IPS-20b (cell line): ENCODE measurements at regions not wholly inside any gene's neighbourhood (a gene's known extent, or its start where the extent isn't known, plus 50 kb on each side); places are given as distances from the start of the nearest gene placed in this dataset.

ENCODE experiments used
- H3K27ac ChIP-seq: one replicate; pipeline ENCODE4 v1.5.1; 2013; ENCODE audit warnings: low read length
- H3K27me3 ChIP-seq: 2 replicates; pipeline ENCODE4 v1.6.1; 2013; ENCODE audit warnings: mild to moderate bottlenecking, low read length, inconsistent platforms; ENCODE audit not compliant: insufficient read depth
- H3K36me3 ChIP-seq: 2 replicates; pipeline ENCODE4 v1.6.1; 2013; ENCODE audit warnings: low read depth, mild to moderate bottlenecking, inconsistent platforms, low read length, moderate library complexity; ENCODE audit not compliant: insufficient read depth
- H3K4me1 ChIP-seq: 2 replicates; pipeline ENCODE4 v1.6.1; 2013; ENCODE audit warnings: mild to moderate bottlenecking, control low read depth, inconsistent platforms, low read length, moderate library complexity; ENCODE audit not compliant: insufficient read depth
- H3K4me3 ChIP-seq: 2 replicates; pipeline ENCODE4 v1.5.1; 2013; ENCODE audit warnings: mild to moderate bottlenecking, low read length, inconsistent platforms
- H3K9ac ChIP-seq: 2 replicates; pipeline ENCODE4 v1.6.1; 2013; ENCODE audit warnings: low read depth, mild to moderate bottlenecking, inconsistent platforms, low read length, moderate library complexity
- H3K9me3 ChIP-seq: 2 replicates; pipeline ENCODE4 v1.6.1; 2013; ENCODE audit warnings: mild to moderate bottlenecking, low read depth, low read length, inconsistent platforms; ENCODE audit not compliant: insufficient read depth

DNA sequence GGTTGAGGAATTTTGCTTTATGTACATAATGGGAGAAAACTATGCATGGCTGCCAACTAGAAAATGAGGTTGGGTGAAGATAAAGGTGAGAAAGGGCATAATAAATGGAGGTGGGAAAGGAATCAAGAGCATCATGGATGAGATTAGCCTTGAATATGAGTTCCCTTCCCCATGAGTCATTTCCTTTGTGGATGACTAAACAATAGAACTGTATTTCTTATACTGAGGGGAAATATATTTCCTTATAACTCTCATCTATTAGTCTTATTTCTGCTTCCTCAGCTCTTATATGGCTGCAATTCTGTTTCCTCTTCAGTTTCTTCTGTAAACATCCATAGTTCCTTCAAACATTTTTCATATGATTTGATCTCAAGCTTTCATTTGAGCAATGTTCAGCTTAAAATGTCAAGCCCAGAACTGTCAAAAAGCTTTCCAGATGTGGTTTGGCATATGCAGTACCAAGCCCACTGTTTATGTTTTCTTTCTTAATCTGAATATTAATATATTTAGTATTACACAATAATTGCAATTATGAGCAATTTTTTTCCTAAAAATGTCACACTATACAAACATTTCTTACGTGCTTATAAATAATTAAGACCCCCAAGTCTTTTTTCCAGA, 100.7 kb upstream of the GRPR start:
- Histone ChIP-seq H3K9ac (no peak overlapping the region), H3K4me3 (no peak overlapping the region), H3K27me3 (no peaks in the 10 kb centered on the region), H3K36me3 (no peaks in the 10 kb centered on the region), H3K4me1 (no peaks in the 10 kb centered on the region; the same call in 1 of the 2 replicates), H3K9me3 (no peaks in the 10 kb centered on the region), H3K27ac (no peak overlapping the region)

DNA sequence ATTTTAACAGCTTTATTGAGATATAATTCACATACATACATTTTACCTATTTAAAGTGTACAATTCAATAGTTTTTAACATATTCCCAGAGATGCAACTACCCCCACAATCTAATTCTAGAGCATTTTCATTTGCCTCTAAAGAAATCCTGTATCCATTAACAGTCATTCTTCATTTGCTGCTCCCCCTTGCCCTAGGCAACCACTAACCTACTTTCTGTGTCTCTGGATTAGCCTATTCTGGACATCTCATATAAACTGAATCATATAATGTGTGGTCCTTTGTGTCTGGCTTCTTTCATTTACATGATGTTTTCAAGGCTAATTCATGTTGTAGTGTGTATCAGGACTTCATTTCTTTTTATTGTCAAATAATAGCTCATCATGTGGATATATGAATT, 105.1 kb upstream of the GRPR start:
- no peak overlapping the region for H3K4me3 ChIP-seq
- no peak overlapping the region for H3K9ac ChIP-seq

DNA sequence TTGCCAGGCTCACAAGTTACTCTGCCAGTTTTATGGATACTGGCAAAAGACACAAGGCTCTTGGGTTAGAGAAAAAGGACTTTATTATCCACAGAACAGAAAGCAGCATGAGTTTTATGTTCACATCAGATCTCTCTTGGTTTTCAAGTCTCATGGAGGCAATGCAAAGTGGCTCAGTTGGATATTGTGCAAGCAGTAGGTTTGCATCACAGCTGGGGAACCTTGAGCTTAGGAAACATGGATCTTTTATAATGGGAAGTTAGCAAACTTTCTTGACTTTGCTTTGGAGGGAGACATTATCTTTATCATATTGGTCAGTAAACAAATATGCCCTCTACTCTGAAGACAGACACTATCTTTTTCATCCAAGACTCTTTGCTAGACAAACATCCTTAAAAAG, 109.2 kb upstream of the GRPR start:
- Histone ChIP-seq H3K4me1 (no peaks in the 10 kb centered on the region; the same call in 1 of the 2 replicates), H3K27ac (no peak overlapping the region), H3K27me3 (no peaks in the 10 kb centered on the region), H3K36me3 (no peaks in the 10 kb centered on the region), H3K9ac (no peak overlapping the region), H3K9me3 (no peaks in the 10 kb centered on the region), H3K4me3 (no peak overlapping the region)

More for the DNA sequence above, 105.1 kb upstream of the GRPR start:
- Histone ChIP-seq H3K4me1 (no peaks in the 10 kb centered on the region; the same call in 1 of the 2 replicates), H3K36me3 (no peaks in the 10 kb centered on the region), H3K27ac (no peak overlapping the region), H3K27me3 (no peaks in the 10 kb centered on the region), H3K9me3 (no peaks in the 10 kb centered on the region)

- no peak overlapping the region for H3K27ac ChIP-seq
- H3K4me1 ChIP-seq, result no peaks in the 10 kb centered on the region; the same call in 1 of the 2 replicates
- H3K9ac ChIP-seq, result no peak overlapping the region
- H3K36me3 ChIP-seq, result no peaks in the 10 kb centered on the region
- no peaks in the 10 kb centered on the region for H3K9me3 ChIP-seq
- no peak overlapping the region for H3K4me3 ChIP-seq
- no peaks in the 10 kb centered on the region for H3K27me3 ChIP-seq
Measured at GRCh38 chrX:16012250-16012649, 111.1 kb upstream of the GRPR start.

DNA sequence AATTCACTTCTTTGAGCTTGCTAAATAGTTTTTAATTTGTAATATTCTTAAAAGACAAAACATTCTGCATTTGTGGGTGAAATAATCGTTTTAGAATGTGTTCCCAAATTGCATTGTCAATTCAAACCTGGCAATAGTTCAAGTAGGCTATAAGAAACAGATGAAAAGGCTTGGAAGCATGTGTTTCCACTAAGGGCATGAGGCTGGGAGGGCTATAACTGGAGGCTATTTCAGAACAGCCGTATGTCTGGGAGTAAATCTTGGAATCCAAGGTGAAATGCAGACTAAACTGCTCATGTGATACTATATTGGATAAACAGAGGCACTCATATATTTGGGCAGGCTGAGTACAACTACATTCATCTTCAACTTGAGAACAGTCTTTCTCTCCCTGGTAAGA, 117.4 kb upstream of the GRPR start:
- Histone ChIP-seq H3K9me3 (no peaks in the 10 kb centered on the region), H3K36me3 (no peaks in the 10 kb centered on the region), H3K9ac (no peak overlapping the region), H3K27me3 (no peaks in the 10 kb centered on the region), H3K4me3 (no peak overlapping the region), H3K4me1 (no peaks in the 10 kb centered on the region), H3K27ac (no peak overlapping the region)

DNA sequence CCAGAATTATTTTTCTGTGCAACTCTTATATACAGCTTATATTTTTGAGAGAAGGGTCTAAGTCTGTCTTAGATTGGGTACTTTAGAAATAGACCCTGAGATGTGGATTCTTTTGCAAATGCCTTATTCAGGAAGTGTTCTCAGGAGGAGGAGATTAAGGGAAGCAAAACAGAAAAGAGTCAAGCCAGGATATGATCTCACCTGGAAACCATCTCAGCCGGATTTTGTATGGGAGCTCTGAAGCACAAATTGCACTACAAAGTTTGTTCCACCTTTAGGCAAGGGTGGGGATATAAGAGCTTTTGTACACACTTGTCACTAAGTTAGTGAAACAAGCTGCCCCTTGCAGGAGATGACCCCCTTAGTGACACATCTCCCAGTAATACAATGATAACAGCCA, 121.2 kb upstream of the GRPR start:
- Histone ChIP-seq H3K9me3 (no peaks in the 10 kb centered on the region), H3K27me3 (no peaks in the 10 kb centered on the region), H3K4me3 (no peak overlapping the region), H3K36me3 (no peaks in the 10 kb centered on the region), H3K4me1 (no peaks in the 10 kb centered on the region), H3K27ac (no peak overlapping the region), H3K9ac (no peak overlapping the region)

DNA sequence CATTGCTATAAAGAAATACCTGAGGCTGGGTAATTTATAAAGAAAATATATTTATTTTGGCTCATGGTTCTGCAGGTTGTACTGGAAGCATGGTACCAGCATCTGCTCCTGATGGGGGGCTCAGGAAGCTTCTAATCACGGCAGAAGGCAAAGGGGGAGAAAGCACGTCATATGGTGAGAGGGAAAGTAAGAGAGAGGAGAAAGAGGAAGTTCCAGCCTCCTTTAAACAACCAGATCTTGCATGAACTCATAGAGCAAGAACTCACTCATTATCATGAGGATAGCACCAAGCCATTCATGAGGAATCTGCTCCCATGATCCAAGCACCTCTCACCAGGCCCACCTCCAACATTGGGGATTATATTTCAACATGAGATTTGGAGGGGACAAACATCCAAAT, 125.0 kb upstream of the GRPR start:
- H3K4me3 ChIP-seq, result no peak overlapping the region
- no peaks in the 10 kb centered on the region for H3K27me3 ChIP-seq
- H3K36me3 ChIP-seq, result no peaks in the 10 kb centered on the region
- H3K4me1 ChIP-seq, result no peaks in the 10 kb centered on the region
- H3K9me3 ChIP-seq, result no peaks in the 10 kb centered on the region
- H3K27ac ChIP-seq, result no peak overlapping the region
- H3K9ac ChIP-seq, result no peak overlapping the region

DNA sequence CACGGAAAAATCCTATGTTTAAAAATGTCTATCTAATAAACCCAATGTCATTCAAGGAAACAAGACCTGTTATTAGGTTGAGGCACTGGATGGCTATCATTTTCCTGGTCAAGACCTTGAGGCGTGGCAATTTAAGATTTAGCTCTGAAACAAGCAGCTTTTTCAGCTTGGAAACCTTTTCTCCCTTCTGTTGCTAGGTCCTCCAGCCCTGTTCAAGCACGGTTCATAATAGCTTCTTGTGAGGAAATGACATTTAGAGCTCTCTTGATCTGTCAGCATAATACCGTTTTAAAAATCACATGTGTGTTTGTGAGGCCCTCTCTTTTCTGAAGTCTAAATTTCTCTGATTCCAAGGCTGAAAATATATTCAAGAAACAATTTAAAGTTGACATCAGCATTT, 133.6 kb upstream of the GRPR start:
- Histone ChIP-seq H3K4me3 (no peak overlapping the region), H3K4me1 (no peaks in the 10 kb centered on the region), H3K27me3 (no peaks in the 10 kb centered on the region), H3K9ac (no peak overlapping the region), H3K9me3 (no peaks in the 10 kb centered on the region; the same call in 1 of the 2 replicates), H3K27ac (no peak overlapping the region), H3K36me3 (no peaks in the 10 kb centered on the region)

DNA sequence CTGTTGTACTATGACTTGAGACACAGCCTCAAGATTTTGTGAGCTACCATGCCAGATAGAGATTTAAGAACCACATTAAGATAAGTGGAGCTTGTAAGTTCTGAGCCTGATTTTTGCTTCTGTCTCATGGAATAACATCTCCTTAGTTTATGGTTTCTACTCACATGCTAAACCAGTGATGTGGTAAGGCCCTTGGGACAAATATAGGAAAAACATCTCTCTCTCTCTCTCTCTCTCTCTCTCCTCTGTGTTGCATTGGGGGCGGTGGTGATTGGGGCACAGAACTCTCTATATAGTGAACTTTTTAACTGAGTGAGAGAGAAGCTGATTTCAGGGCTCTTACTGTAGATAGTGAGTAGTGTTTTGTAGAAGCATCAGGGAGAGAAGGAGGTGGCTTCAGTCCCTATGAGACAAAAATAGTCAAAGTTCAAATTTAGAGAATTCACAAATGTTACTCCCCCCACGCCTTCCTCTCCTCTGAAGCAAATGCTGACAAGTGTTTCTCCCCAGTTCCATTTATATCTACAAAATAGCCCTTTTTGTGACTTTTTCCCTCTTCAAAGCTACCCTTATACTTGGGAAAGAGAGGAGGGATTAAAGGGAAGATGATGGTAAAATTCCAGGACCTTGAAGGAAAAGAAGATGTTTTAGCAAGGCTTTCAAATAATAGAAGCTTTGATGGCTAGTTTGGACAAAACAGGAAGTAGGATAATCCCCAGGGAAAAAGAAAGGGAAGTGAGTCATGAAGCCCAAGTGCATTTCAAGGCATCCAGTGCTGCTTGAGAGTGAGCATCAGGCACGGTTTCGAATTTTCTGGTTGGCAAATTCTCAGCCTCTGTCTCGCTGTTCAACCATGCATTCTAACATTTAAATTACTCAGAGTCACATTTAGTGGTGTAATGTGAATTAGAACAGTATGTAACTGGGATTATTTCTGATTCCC, 134.3 kb upstream of the AP1S2 start:
- Histone ChIP-seq H3K4me3 (no peak overlapping the region), H3K27me3 (no peaks in the 10 kb centered on the region), H3K4me1 (no peaks in the 10 kb centered on the region), H3K36me3 (no peaks in the 10 kb centered on the region), H3K9me3 (no peaks in the 10 kb centered on the region; the same call in 1 of the 2 replicates), H3K27ac (no peak overlapping the region), H3K9ac (no peak overlapping the region)

DNA sequence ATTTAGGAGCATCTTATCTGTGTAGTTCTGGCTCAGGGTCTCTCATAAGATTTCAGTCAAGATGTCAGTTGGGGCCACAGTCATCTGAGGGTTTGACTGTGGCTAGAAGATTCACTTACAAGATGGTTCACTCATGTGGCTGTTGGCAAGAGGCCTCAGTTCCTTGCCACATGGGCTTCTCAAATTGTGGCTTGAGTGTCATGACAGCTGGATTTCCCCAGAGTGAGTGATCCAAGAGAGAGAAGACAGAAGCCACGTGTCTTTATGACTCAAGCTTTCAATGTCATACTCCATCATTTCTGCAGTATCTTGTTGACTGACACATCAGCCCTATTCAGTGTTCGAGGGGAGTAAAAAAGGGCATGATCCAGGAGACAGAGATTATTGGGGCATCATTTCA, 131.3 kb upstream of the AP1S2 start:
- H3K4me3 ChIP-seq, result no peak overlapping the region
- no peaks in the 10 kb centered on the region; the same call in 1 of the 2 replicates for H3K9me3 ChIP-seq
- H3K4me1 ChIP-seq, result no peaks in the 10 kb centered on the region
- H3K27me3 ChIP-seq, result no peaks in the 10 kb centered on the region
- H3K27ac ChIP-seq, result no peak overlapping the region
- no peak overlapping the region for H3K9ac ChIP-seq
- H3K36me3 ChIP-seq, result no peaks in the 10 kb centered on the region

- Histone ChIP-seq H3K36me3 (no peaks in the 10 kb centered on the region), H3K9ac (no peak overlapping the region), H3K4me3 (no peak overlapping the region), H3K9me3 (no peaks in the 10 kb centered on the region; the same call in 1 of the 2 replicates), H3K4me1 (no peaks in the 10 kb centered on the region), H3K27me3 (no peaks in the 10 kb centered on the region), H3K27ac (no peak overlapping the region)
Measured at GRCh38 chrX:15983034-15983433, 128.4 kb upstream of the AP1S2 start.

DNA sequence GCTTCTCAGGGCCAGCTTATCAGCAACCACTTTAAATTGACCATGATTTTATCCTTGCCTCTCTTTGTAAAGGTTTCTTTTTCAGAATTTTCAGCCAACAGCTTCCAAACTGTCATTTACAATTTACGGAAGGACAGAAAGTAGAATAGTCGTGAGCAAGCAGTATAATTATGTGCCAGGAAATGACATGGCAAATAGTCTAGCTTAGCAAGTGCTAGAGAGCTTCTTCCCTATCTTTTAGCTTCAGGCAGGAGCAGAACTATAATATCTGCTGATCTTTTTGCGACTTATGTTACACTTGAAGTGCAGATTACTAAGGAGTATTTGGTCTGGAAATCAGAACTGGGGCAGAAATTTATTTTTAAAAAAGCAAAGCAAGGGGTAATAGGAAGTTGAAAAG, 123.0 kb upstream of the AP1S2 start:
- Histone ChIP-seq H3K36me3 (no peaks in the 10 kb centered on the region), H3K27me3 (no peaks in the 10 kb centered on the region), H3K9me3 (no peaks in the 10 kb centered on the region), H3K4me1 (peaks cover 4% of the 10 kb centered on the region; the same call in 1 of the 2 replicates), H3K4me3 (no peak overlapping the region), H3K27ac (no peak overlapping the region), H3K9ac (no peak overlapping the region)
